ENCODE measurements at regions not wholly inside any gene's neighbourhood (a gene's known extent, or its start where the extent isn't known, plus 50 kb on each side); places are given as distances from the start of the nearest gene placed in this dataset.
"Not testable (repeated sequence)": the region's sequence is repeated elsewhere in the genome, so short reads cannot be mapped to it uniquely, and the experiment has no call there.

GRCh38 chr5:21051945-21052344, 1063.9 kb upstream of the CDH18 start:
- H3K4me3 ChIP-seq (ENCODE audit: low read depth, low read length), result no peak overlapping the region
- DNase-seq (ENCODE audit: low read depth, low spot score), result no peak
- ChIA-PET CTCF (no interaction called here), POLR2A (no interaction called here)
- no peak for TF ChIP-seq CTCF (IDR thresholded peaks at IDR 0.05; ENCODE audit: insufficient read depth, low read length, missing control alignments)

- ChIA-PET POLR2A (no interaction called here), CTCF (no interaction called here)
- TF ChIP-seq CTCF (IDR thresholded peaks at IDR 0.05; ENCODE audit: insufficient read depth, low read length, missing control alignments), result no peak
- no peak overlapping the region for H3K4me3 ChIP-seq (ENCODE audit: low read depth, low read length)
- no peak for DNase-seq (ENCODE audit: low read depth, low spot score)
Observed at GRCh38 chr5:21049901-21050300, 1061.9 kb upstream of the CDH18 start.

- ChIA-PET POLR2A (no interaction called here), CTCF (no interaction called here)
- DNase-seq (ENCODE audit: low read depth, low spot score), result no peak
- no peak for TF ChIP-seq CTCF (IDR thresholded peaks at IDR 0.05; ENCODE audit: insufficient read depth, low read length, missing control alignments)
- H3K4me3 ChIP-seq (ENCODE audit: low read depth, low read length), result no peak overlapping the region
Observed at GRCh38 chr5:21030981-21031380, 1043.0 kb upstream of the CDH18 start.

GRCh38 chr5:21024966-21025365, 1037.0 kb upstream of the CDH18 start:
- no peak for TF ChIP-seq CTCF (IDR thresholded peaks at IDR 0.05; ENCODE audit: insufficient read depth, low read length, missing control alignments)
- POLR2A ChIA-PET, result no interaction called here
- CTCF ChIA-PET, result no interaction called here
- DNase-seq (ENCODE audit: low read depth, low spot score), result no peak
- no peak overlapping the region for H3K4me3 ChIP-seq (ENCODE audit: low read depth, low read length)

- TF ChIP-seq CTCF (IDR thresholded peaks at IDR 0.05; ENCODE audit: insufficient read depth, low read length, missing control alignments), result no peak
- H3K4me3 ChIP-seq (ENCODE audit: low read depth, low read length), result no peak overlapping the region
- ChIA-PET CTCF (no interaction called here), POLR2A (no interaction called here)
- DNase-seq (ENCODE audit: low read depth, low spot score), result no peak
Observed at GRCh38 chr5:21013237-21013636, 1025.2 kb upstream of the CDH18 start.

GRCh38 chr5:21007781-21008180, 1019.8 kb upstream of the CDH18 start:
- no peak for TF ChIP-seq CTCF (IDR thresholded peaks at IDR 0.05; ENCODE audit: insufficient read depth, low read length, missing control alignments)
- POLR2A ChIA-PET, result no interaction called here
- no peak overlapping the region for H3K4me3 ChIP-seq (ENCODE audit: low read depth, low read length)
- CTCF ChIA-PET, result no interaction called here
- DNase-seq (ENCODE audit: low read depth, low spot score), result no peak

GRCh38 chr5:20988933-20989332, 1000.9 kb upstream of the CDH18 start:
- POLR2A ChIA-PET; CTCF ChIA-PET; DNase-seq (ENCODE audit: low read depth, low spot score); H3K4me3 ChIP-seq (ENCODE audit: low read depth, low read length): not testable (repeated sequence)

Measured in AG04449 (cell line).